NT2/D1 (cell line): ENCODE measurements at regions not wholly inside any gene's neighbourhood (a gene's known extent, or its start where the extent isn't known, plus 50 kb on each side); places are given as distances from the start of the nearest gene placed in this dataset.

Source experiments
- YY1 ChIP-seq: IDR thresholded peaks from 2 replicates; pipeline ENCODE4 v1.6.1; 2011; ENCODE audit not compliant: insufficient read length, insufficient read depth
- ZNF274 ChIP-seq: IDR thresholded peaks from 2 replicates; pipeline ENCODE4 v1.6.1; 2011; ENCODE audit warnings: mild to moderate bottlenecking, low read depth, low read length

DNA sequence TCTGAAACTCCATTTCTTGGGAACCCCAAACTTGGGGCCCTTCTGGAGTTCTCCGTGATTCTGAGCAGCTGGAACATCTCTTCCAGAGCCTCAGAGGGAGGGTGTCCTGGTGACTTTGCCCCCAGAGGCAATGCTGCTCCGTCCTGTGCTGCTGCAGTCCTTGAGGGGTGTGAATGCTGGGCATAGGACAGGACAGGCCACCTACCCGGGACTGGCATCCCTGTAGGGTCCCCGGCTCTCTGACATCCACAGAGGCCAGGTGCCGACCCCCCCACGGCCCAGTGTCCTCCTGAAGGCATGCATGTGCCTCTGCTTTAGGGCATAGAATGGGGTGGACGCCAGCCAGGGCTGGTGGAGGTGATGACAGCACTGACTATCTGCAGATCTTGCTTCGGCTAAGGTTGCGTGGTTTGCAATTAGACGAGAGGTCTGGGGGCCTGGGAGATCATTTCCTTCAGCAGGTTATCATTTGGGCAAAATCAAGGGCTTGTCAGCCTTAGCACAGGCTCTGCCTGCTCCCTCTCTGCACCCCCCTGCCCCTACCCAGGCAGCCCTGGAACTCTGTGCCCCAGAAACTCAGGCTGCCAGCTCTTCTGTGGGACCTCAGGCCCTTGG is 136.9 kb upstream of the GPR26 start:
- no peak for TF ChIP-seq YY1
- no peak for TF ChIP-seq ZNF274
